ENCODE measurements at regions not wholly inside any gene's neighbourhood (a gene's known extent, or its start where the extent isn't known, plus 50 kb on each side); places are given as distances from the start of the nearest gene placed in this dataset.

- TF ChIP-seq CTCF (IDR thresholded peaks at IDR 0.05) (no peak), POLR2AphosphoS5 (IDR thresholded peaks at IDR 0.05; ENCODE audit: low read depth, low read length) (no peak)
Measured at GRCh38 chr4:62196338-62196737, 996.2 kb downstream of the ADGRL3 start.

All from Panc1 (cell line).